ENCODE measurements at regions not wholly inside any gene's neighbourhood (a gene's known extent, or its start where the extent isn't known, plus 50 kb on each side); places are given as distances from the start of the nearest gene placed in this dataset.

DNA sequence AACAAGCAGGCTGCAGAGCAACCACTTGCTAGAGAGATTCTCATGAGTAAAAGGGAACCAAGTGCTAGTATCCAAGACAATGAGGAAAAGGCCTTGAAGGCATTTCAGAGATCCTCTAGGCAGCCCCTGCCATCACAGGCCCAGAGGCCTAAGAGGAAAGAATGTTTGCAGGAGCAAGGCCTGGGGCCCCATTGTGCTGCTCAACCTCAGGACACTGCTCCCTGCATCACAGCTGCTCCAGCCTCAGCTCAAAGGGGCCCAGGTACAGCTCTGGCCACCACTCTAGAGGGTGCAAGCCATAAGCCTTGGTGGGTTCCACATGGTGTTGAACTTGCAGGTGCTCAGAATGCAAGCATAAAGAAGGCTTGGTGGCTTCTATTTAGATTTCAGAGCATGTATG lies 243.0 kb upstream of the RPL38 start:
- no peak overlapping the region for H3K27ac ChIP-seq
- H3K27me3 ChIP-seq, result peaks cover 17% of the 10 kb centered on the region
- H3K9me3 ChIP-seq, result peaks cover 0 to 16% (median 0%) of the 10 kb centered on the region in 3 donors
- H3K36me3 ChIP-seq, result no peaks in the 10 kb centered on the region
- TF ChIP-seq POLR2AphosphoS5 (IDR thresholded peaks at IDR 0.05), result no peak
- no peak for TF ChIP-seq EP300 (IDR thresholded peaks at IDR 0.05)
- no peak for TF ChIP-seq POLR2A (IDR thresholded peaks at IDR 0.05)
- TF ChIP-seq, protein P1, sequence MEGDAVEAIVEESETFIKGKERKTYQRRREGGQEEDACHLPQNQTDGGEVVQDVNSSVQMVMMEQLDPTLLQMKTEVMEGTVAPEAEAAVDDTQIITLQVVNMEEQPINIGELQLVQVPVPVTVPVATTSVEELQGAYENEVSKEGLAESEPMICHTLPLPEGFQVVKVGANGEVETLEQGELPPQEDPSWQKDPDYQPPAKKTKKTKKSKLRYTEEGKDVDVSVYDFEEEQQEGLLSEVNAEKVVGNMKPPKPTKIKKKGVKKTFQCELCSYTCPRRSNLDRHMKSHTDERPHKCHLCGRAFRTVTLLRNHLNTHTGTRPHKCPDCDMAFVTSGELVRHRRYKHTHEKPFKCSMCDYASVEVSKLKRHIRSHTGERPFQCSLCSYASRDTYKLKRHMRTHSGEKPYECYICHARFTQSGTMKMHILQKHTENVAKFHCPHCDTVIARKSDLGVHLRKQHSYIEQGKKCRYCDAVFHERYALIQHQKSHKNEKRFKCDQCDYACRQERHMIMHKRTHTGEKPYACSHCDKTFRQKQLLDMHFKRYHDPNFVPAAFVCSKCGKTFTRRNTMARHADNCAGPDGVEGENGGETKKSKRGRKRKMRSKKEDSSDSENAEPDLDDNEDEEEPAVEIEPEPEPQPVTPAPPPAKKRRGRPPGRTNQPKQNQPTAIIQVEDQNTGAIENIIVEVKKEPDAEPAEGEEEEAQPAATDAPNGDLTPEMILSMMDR (IDR thresholded peaks at IDR 0.05), result no peak
- H3K4me3 ChIP-seq, result no peak overlapping the region
- no peak for ATAC-seq
- H3K4me1 ChIP-seq, result no peaks in the 10 kb centered on the region

DNA sequence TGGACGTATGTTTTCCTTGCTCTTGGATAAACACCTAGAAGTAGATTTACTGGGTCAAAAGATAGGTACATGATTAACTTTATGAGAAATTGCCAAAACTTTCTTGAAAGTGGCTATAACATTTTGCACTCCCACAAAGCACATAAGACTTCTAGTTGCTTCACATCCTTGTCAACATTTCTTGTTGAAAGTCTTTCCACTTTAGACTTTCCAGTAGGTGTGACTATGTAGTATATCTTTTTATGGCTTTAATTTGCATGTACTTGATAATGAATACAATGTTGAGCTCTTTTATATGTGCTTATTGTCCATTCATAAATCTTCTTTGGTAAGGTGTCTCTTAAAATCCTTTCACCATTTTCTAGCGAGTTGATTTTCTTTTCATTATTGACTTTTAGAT lies 241.2 kb upstream of the RPL38 start:
- Histone ChIP-seq H3K4me3 (no peak overlapping the region), H3K9me3 (peaks cover 0 to 25% (median 0%) of the 10 kb centered on the region in 3 donors), H3K27me3 (peaks cover 8% of the 10 kb centered on the region), H3K4me1 (no peaks in the 10 kb centered on the region), H3K27ac (no peak overlapping the region), H3K36me3 (no peaks in the 10 kb centered on the region)
- TF ChIP-seq EP300 (IDR thresholded peaks at IDR 0.05), result no peak
- TF ChIP-seq POLR2A (IDR thresholded peaks at IDR 0.05), result no peak
- 34 to 40% methylated on average over 2 of the region's 2 CpGs for WGBS, 2 donors (ENCODE audit: low coverage in 1 of 2)
- no peak for ATAC-seq

DNA sequence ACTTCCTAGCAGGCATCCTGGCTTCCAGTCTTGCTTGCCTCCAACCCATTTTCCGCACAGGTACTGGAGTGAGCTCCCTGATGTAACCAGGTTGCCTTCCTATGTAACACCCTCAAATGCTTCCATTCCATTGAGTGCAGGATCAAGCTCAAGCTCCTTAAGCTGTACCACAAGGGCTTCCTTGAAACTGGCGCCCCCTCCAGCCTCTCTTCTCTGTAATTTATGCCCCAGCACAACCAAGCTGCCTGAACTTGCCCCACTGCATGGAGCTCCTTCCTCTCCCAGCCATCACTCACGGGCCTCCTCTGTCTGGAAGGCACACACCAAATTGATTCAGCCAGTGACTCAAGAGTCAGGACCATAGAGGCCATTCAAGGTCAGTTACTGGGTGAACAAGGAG lies 234.8 kb upstream of the RPL38 start:
- Histone ChIP-seq H3K9me3 (peaks cover 0 to 25% (median 0%) of the 10 kb centered on the region in 3 donors), H3K4me1 (no peaks in the 10 kb centered on the region), H3K4me3 (no peak overlapping the region), H3K36me3 (no peaks in the 10 kb centered on the region), H3K27me3 (peaks cover 54% of the 10 kb centered on the region), H3K27ac (no peak overlapping the region)
- 100% methylated on average over 1 of the region's 3 CpGs; no CpG with 5 or more reads in 1 of the 2 donors for WGBS, 2 donors (ENCODE audit: low coverage in 1 of 2)
- no peak for TF ChIP-seq POLR2AphosphoS5 (IDR thresholded peaks at IDR 0.05)
- TF ChIP-seq POLR2A (IDR thresholded peaks at IDR 0.05), result no peak
- TF ChIP-seq, protein P1 (IDR thresholded peaks at IDR 0.05), result no peak
- ATAC-seq, result no peak

DNA sequence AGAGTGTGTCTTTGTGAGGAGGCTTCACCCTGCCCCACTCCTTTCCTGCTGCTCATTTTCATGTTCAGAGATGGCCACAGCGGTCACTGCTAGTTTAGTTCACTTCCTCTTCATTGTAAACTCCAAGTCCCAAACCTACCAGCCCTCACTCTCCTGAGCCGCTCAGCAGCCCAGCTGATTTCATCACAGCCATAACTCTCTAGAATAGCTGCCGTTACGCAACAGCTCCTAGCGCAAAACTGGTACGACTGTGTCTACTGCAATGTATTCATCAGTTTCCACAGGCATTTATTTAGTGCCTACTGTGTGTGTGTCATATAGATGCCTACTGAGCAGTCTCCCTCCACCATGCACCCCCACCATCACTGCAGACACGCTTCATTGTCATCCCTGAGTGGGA lies 233.5 kb upstream of the RPL38 start:
- no peak overlapping the region for H3K4me3 ChIP-seq
- no peak overlapping the region for H3K27ac ChIP-seq
- peaks cover 0 to 13% (median 0%) of the 10 kb centered on the region in 3 donors for H3K9me3 ChIP-seq
- no peak for ATAC-seq
- peaks cover 60% of the 10 kb centered on the region for H3K27me3 ChIP-seq
- TF ChIP-seq POLR2AphosphoS5 (IDR thresholded peaks at IDR 0.05) (no peak), POLR2A (IDR thresholded peaks at IDR 0.05) (no peak), EP300 (IDR thresholded peaks at IDR 0.05) (no peak)
- TF ChIP-seq, protein P1 (IDR thresholded peaks at IDR 0.05), result no peak
- H3K4me1 ChIP-seq, result no peaks in the 10 kb centered on the region
- no peaks in the 10 kb centered on the region for H3K36me3 ChIP-seq
- 87 to 100% methylated on average over 4 to 5 of the region's 7 CpGs for WGBS, 2 donors (ENCODE audit: low coverage in 1 of 2)

DNA sequence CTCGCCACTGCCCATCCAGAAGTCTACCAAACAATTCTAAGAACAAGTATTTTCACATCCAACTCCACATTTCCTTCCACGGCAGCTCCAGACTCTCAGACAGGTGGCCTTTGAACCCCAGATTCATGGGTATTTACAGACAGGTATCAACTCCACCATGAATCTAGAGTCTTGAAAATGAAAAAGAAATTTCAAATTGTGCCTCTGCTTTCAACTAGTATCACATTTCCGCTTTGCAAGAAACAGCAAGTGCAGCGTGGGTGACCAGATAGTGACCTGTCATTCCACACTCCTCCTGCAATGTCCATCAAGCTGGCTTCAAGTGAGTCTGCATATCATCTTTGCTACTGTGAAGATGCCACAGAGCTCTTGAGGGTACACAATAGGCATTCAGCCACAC lies 232.4 kb upstream of the RPL38 start:
- Histone ChIP-seq H3K36me3 (no peaks in the 10 kb centered on the region), H3K4me3 (no peak overlapping the region), H3K4me1 (no peaks in the 10 kb centered on the region), H3K9me3 (peaks cover 0 to 2% (median 0%) of the 10 kb centered on the region in 3 donors), H3K27ac (no peak overlapping the region), H3K27me3 (peaks cover 57% of the 10 kb centered on the region)
- TF ChIP-seq, protein P1 (IDR thresholded peaks at IDR 0.05), result no peak
- no peak for TF ChIP-seq POLR2AphosphoS5 (IDR thresholded peaks at IDR 0.05)
- no peak for TF ChIP-seq EP300 (IDR thresholded peaks at IDR 0.05)
- TF ChIP-seq POLR2A (IDR thresholded peaks at IDR 0.05), result no peak
- ATAC-seq, result no peak
- WGBS, 2 donors (ENCODE audit: low coverage in 1 of 2), result 65 to 74% methylated on average over 4 of the region's 4 CpGs
